22Rv1 (cell line): ENCODE measurements at regions not wholly inside any gene's neighbourhood (a gene's known extent, or its start where the extent isn't known, plus 50 kb on each side); places are given as distances from the start of the nearest gene placed in this dataset.

Experiments
- ZFX ChIP-seq: fragments of 450-650 bp; IDR thresholded peaks from 2 replicates; pipeline ENCODE4 v1.6.1; 2017; ENCODE audit warnings: antibody characterized with exemption, borderline replicate concordance
- TF ChIP-seq, protein P1 (sequence below): fragments of 450-650 bp; IDR thresholded peaks from 2 replicates; pipeline ENCODE4 v1.5.1; 2017; ENCODE audit warnings: mild to moderate bottlenecking

DNA sequence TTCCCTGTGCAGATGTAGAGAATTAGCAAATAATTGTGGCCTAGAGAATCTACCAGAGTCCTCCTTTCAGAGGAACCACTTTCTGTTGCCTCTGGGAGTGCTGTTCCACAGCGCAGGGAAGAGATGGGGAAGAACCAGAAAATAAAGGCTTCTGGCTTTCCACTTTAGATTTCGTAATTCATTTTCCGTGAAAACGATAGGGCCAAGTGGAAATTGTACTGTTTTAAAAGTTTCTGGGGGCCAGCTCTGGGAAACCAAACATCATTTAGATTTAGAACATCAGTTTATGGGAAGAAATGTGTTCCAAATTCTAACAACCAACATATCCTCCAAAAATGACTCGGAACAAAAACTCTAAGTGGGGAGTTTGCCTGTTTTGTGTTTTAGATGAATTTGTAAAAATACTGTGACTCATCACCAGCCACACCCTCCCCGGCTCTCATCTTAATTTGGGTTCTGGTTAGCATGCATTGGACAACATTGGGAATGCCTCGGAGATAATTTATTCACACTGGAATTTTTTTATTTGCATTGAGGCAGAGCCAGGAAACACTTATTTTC lies 65.2 kb upstream of the LNX1 start:
- TF ChIP-seq, protein P1, sequence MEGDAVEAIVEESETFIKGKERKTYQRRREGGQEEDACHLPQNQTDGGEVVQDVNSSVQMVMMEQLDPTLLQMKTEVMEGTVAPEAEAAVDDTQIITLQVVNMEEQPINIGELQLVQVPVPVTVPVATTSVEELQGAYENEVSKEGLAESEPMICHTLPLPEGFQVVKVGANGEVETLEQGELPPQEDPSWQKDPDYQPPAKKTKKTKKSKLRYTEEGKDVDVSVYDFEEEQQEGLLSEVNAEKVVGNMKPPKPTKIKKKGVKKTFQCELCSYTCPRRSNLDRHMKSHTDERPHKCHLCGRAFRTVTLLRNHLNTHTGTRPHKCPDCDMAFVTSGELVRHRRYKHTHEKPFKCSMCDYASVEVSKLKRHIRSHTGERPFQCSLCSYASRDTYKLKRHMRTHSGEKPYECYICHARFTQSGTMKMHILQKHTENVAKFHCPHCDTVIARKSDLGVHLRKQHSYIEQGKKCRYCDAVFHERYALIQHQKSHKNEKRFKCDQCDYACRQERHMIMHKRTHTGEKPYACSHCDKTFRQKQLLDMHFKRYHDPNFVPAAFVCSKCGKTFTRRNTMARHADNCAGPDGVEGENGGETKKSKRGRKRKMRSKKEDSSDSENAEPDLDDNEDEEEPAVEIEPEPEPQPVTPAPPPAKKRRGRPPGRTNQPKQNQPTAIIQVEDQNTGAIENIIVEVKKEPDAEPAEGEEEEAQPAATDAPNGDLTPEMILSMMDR: peak; percentile 18; the same call in 1 of the 2 replicates
- TF ChIP-seq ZFX: no peak
